AG04450 (cell line): ENCODE measurements at regions not wholly inside any gene's neighbourhood (a gene's known extent, or its start where the extent isn't known, plus 50 kb on each side); places are given as distances from the start of the nearest gene placed in this dataset.

Source experiments
- CTCF ChIA-PET: fragments of 300-600, 350-600 bp; formaldehyde crosslinking; extraction: SDS; loops from one replicate; lab custom pipeline; 2022; ENCODE audit warnings: antibody characterized with exemption, inconsistent platforms; lab: Charles Lee
- POLR2A ChIA-PET: fragments of 350-600 bp; formaldehyde crosslinking; extraction: SDS; loops from one replicate; lab custom pipeline; 2021; ENCODE audit warnings: antibody characterized with exemption, inconsistent platforms; lab: Yijun Ruan, JAX
- DNase-seq: peaks from one replicate; pipeline ENCODE4 v3.0.0-alpha.2; 2011; ENCODE audit warnings: low read depth, low spot score
- H3K27ac ChIP-seq: one replicate; pipeline ENCODE4 v1.5.1; 2012; ENCODE audit warnings: low read depth, low read length, control low read depth
- H3K27me3 ChIP-seq: one replicate; pipeline ENCODE4 v1.6.0; 2012; ENCODE audit warnings: low read length; ENCODE audit not compliant: control insufficient read depth, insufficient read depth
- H3K4me3 ChIP-seq: 2 replicates; pipeline ENCODE4 v1.5.1; 2011; ENCODE audit warnings: mild to moderate bottlenecking, low read depth, low read length, control low read depth
- H3K9me3 ChIP-seq: 2 replicates; pipeline ENCODE4 v1.5.1; 2012; ENCODE audit warnings: low read length; ENCODE audit not compliant: control insufficient read depth, insufficient read depth
- CTCF ChIP-seq: IDR thresholded peaks from 2 replicates; pipeline ENCODE4 v1.5.1; 2011; ENCODE audit warnings: low read depth, low read length, control low read depth, inconsistent platforms

GRCh38 chr18:39350945-39351344 is 1785.3 kb upstream of the CELF4 start:
- Histone ChIP-seq H3K27me3 (no peaks in the 10 kb centered on the region), H3K9me3 (no peaks in the 10 kb centered on the region), H3K4me3 (no peak overlapping the region), H3K27ac (no peak overlapping the region)
- ChIA-PET CTCF (no interaction called here), POLR2A (no interaction called here)
- no peak for TF ChIP-seq CTCF
- no peak for DNase-seq

GRCh38 chr18:39349801-39350200 is 1784.2 kb upstream of the CELF4 start:
- DNase-seq: no peak
- ChIA-PET CTCF (no interaction called here), POLR2A (no interaction called here)
- H3K27ac ChIP-seq: no peak overlapping the region
- TF ChIP-seq CTCF: no peak
- H3K4me3 ChIP-seq: no peak overlapping the region
- no peaks in the 10 kb centered on the region for H3K9me3 ChIP-seq
- H3K27me3 ChIP-seq: no peaks in the 10 kb centered on the region

GRCh38 chr18:39348757-39349156 is 1783.2 kb upstream of the CELF4 start:
- Histone ChIP-seq H3K27ac (no peak overlapping the region), H3K9me3 (no peaks in the 10 kb centered on the region), H3K27me3 (no peaks in the 10 kb centered on the region), H3K4me3 (no peak overlapping the region)
- no peak for DNase-seq
- ChIA-PET CTCF (interaction anchor here (0.6 kb wide), 1 partner anchor 648 kb away, joined by 5 read pairs; no protein-coding TSS in a partner anchor), POLR2A (no interaction called here)
- no peak for TF ChIP-seq CTCF

- H3K27me3 ChIP-seq: no peaks in the 10 kb centered on the region
- TF ChIP-seq CTCF: no peak
- ChIA-PET POLR2A (no interaction called here), CTCF (interaction anchor here (0.6 kb wide), 1 partner anchor 177 kb away, joined by 3 read pairs; no protein-coding TSS in a partner anchor)
- no peak for DNase-seq
- H3K27ac ChIP-seq: no peak overlapping the region
- H3K9me3 ChIP-seq: no peaks in the 10 kb centered on the region
- H3K4me3 ChIP-seq: no peak overlapping the region
Measured at GRCh38 chr18:39347701-39348100, 1782.1 kb upstream of the CELF4 start.

- TF ChIP-seq CTCF: no peak
- no peaks in the 10 kb centered on the region for H3K27me3 ChIP-seq
- no peak for DNase-seq
- ChIA-PET CTCF (interaction anchor here (0.6 kb wide), 1 partner anchor 812 kb away, joined by 3 read pairs; no protein-coding TSS in a partner anchor), POLR2A (interaction anchor here (0.6 kb wide), 1 partner anchor 567 kb away, joined by 3 read pairs; no protein-coding TSS in a partner anchor)
- no peak overlapping the region for H3K4me3 ChIP-seq
- no peaks in the 10 kb centered on the region for H3K9me3 ChIP-seq
- no peak overlapping the region for H3K27ac ChIP-seq
Measured at GRCh38 chr18:39346916-39347315, 1781.3 kb upstream of the CELF4 start.
